Upper lobe of left lung (tissue), 4 donors: ENCODE measurements at regions not wholly inside any gene's neighbourhood (a gene's known extent, or its start where the extent isn't known, plus 50 kb on each side); places are given as distances from the start of the nearest gene placed in this dataset.

Experiments used
- CTCF ChIP-seq, 6 experiments: fragments of 450-650 bp in 4 of 6; fragments of 200-600 bp in 2 of 6; sonication (generic) in 2 of 6; IDR thresholded peaks; one replicate each; pipeline ENCODE4 v1.5.1; 2016 to 2019; ENCODE audit warnings: antibody characterized with exemption in 6 of 6
- EP300 ChIP-seq, 4 donors: sonication (generic); formaldehyde crosslinking; IDR thresholded peaks; one replicate each; pipeline ENCODE4 v1.5.1; 2017; ENCODE audit warnings: antibody characterized with exemption in 4 of 4, control low read depth in 2 of 4
- POLR2A ChIP-seq, 4 donors: fragments of 450-650 bp; IDR thresholded peaks; one replicate each; pipeline ENCODE4 v1.5.1; 2016 to 2017; ENCODE audit warnings: antibody characterized with exemption in 4 of 4, mild to moderate bottlenecking in 2 of 4

DNA sequence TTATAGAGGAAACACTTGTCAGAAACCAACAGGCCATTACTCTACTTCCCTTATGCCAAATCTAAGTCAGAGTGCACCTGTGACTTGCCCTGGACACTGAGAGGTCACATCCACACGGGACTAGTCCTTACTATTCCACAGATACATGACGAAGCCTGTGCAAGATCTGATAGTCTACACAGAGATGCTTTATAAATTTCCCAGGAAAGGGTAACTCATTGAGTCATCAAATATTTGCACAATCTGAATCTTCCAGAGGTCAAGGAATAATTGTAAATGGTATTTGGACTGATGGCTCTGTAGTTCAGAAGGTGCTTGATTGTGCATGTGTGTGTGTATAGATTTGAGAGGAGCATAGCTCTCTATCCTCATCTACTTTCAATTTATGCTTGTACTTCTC is 55.2 kb upstream of the JAK2 start:
- TF ChIP-seq POLR2A (IDR thresholded peaks at IDR 0.05) (no peak), CTCF (IDR thresholded peaks at IDR 0.05) (no peak), EP300 (IDR thresholded peaks at IDR 0.05) (no peak)
